Fibroblast of pulmonary artery (primary cell): ENCODE measurements at regions not wholly inside any gene's neighbourhood (a gene's known extent, or its start where the extent isn't known, plus 50 kb on each side); places are given as distances from the start of the nearest gene placed in this dataset.
"Not testable (repeated sequence)": the region's sequence is repeated elsewhere in the genome, so short reads cannot be mapped to it uniquely, and the experiment has no call there.

Experiments used
- DNase-seq: peaks from one replicate; pipeline ENCODE4 v3.0.0-alpha.2; 2010; ENCODE audit warnings: low read depth
- H3K4me3 ChIP-seq: replicated peaks from 2 replicates; pipeline ENCODE4 v1.5.1; 2011; ENCODE audit warnings: low read depth, mild to moderate bottlenecking, control low read depth, low read length, moderate library complexity
- TF ChIP-seq, protein P1 (sequence below): IDR thresholded peaks from 2 replicates; pipeline ENCODE4 v1.5.1; 2011; ENCODE audit warnings: mild to moderate bottlenecking, control low read depth, low read length, inconsistent platforms; ENCODE audit errors: missing control alignments

DNA sequence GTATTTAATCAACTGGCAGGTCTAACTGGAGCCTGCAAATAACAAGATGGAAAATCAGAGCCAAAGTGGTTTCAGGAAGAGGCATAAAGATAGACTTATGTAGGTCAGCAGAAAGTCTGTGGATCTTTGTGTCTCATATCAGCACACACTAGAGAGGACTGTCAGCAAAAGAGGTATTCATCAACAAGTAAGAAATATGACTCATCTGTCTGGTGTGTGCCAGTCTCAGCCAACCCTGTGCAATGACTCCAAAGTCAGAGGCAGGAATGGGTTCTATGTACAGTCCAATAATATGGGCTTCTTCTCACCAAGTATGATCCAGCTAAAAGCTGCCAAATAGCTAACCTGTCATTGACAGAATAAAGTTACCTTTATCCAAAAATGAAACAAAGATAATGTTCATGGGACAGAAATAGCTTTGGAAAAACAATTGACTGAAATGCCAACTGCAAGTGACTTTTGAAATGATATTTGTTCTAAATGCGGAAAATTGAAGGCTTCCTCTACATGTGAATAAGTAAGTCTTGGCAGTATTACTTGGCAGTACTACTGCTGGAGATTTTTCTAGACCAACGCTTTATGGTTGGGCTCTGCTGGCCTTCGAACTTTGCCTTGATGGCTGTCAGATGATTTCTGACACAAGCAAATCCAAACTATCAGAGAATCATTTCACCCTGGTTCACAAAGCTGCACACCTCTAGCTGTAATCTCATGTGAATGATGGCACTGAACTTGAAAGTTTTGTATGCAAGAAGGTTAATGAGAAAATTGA lies 272.3 kb upstream of the SEMA3C start:
- TF ChIP-seq, protein P1, sequence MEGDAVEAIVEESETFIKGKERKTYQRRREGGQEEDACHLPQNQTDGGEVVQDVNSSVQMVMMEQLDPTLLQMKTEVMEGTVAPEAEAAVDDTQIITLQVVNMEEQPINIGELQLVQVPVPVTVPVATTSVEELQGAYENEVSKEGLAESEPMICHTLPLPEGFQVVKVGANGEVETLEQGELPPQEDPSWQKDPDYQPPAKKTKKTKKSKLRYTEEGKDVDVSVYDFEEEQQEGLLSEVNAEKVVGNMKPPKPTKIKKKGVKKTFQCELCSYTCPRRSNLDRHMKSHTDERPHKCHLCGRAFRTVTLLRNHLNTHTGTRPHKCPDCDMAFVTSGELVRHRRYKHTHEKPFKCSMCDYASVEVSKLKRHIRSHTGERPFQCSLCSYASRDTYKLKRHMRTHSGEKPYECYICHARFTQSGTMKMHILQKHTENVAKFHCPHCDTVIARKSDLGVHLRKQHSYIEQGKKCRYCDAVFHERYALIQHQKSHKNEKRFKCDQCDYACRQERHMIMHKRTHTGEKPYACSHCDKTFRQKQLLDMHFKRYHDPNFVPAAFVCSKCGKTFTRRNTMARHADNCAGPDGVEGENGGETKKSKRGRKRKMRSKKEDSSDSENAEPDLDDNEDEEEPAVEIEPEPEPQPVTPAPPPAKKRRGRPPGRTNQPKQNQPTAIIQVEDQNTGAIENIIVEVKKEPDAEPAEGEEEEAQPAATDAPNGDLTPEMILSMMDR = no peak
- DNase-seq = peak; percentile 52
- no peak overlapping the region for H3K4me3 ChIP-seq

DNA sequence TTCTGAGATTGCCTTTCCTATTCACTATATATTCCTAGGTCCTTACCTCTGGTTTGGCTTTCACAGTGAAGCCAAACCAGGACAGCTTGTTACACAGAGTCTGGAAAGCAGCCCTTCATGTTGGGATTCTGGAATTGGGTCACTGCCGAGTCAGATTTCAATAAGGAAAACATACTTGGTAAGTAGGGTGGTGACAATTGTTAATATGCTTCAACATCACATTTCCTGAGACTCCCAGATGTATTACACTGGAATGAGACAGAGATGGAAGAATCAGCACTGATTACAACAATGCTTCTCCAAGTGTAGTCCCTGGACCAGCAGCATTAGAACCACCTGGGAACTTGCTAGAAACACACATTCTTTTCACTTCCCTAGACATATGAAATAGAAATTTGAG lies 268.9 kb upstream of the SEMA3C start:
- TF ChIP-seq, protein P1 = no peak
- no peak for DNase-seq
- no peak overlapping the region for H3K4me3 ChIP-seq

DNA sequence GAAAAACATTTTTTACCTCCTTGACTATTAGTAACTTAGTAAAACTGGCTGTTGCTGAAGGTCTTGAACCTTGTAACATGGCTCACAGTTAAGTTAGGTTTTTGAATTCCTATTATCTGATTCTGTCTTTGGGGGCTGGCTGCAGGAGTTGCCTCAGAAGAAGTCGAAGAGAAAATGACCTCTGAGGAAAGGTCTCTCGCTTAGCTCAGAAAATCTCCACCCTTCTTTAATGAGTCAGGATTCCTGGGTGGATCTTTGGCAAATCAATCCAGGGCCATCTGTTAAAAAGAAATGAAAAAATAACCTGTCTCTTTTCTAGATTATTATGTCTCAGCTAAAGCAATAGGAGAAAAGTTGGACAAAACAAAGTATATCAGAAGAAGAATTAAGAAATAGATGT lies 267.8 kb upstream of the SEMA3C start:
- DNase-seq = peak; percentile 44
- H3K4me3 ChIP-seq = no peak overlapping the region
- TF ChIP-seq, protein P1 = no peak

DNA sequence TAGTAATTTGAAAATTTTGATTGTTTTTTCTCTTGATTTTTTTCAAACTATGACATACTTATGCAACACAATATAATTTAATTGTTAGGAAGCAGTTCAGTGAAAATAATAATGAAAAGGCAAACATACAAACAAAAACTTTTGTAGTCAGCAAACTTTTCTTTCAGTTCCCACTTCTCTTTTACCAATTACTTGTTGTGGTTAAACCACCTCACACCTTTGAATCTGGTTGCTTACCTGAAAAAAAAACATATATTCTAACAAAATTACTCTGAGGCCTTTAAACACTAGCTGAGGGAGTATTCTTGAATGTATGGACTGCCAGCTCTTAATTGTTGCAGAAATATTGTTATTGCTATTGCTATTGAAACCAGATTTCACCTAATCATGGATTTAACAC lies 266.2 kb upstream of the SEMA3C start:
- TF ChIP-seq, protein P1 = no peak
- DNase-seq = no peak
- no peak overlapping the region for H3K4me3 ChIP-seq

DNA sequence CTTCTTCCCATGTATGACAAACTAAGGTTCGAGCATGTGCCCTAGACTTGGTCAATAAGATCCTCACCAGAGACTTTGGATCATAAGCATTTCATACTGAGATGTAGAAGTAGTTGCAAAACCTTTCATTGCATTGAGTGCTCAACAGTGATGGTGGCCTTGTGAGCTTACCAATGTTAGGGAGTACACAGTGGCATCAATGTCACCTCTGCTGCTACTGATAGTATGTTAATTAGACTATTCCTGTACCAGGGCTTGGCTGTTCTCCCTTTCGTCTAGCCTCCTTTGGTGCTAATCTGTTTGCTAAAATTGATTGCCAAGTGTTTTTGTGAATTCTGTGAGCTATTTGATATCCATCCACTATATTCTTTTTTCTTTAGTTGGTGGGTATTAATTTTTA lies 264.5 kb upstream of the SEMA3C start:
- H3K4me3 ChIP-seq = no peak overlapping the region
- TF ChIP-seq, protein P1 = no peak
- DNase-seq = no peak

DNA sequence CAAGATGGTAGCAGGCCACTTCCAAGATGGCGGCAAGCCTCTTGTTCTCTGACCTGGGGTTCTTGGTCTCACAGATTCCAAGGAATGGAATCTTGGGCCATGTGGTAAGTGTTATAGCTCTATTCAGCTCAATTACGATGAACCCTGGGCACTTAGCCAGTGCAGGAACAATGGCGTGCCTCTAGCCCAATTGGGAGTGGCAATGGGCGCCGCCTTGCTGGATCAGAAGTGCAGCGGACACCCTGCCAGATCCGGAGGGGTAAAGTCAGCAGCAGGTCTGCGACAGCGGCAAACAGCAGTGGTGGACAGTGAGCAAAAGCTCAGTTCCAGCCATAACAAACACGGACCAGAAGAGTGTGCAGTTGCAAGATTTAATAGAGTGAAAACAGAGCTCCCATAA lies 263.2 kb upstream of the SEMA3C start:
- not testable (repeated sequence) for H3K4me3 ChIP-seq, DNase-seq

DNA sequence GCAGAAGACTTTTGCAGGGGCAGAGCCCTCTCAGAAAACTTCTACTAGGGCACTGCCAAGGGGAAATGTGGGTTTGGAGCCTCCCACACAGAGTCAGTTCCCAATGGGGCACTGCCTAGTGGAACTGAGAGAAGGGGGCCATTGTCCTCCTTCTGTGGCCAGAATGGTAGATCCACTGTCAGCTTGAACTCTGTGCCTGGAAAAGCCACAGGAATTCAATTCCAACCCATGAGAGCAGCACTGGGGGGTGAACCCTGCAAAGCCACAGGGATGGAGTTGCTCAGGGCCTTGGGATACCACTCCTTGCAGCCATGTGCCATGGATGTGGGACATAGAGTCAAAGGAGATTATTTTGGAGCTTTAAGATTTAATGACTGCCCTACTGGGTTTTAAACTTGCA lies 262.2 kb upstream of the SEMA3C start:
- TF ChIP-seq, protein P1 = no peak
- DNase-seq = no peak
- H3K4me3 ChIP-seq = no peak overlapping the region
